ENCODE measurements at regions not wholly inside any gene's neighbourhood (a gene's known extent, or its start where the extent isn't known, plus 50 kb on each side); places are given as distances from the start of the nearest gene placed in this dataset.

- no peak for DNase-seq (ENCODE audit: low read depth)
- H3K4me3 ChIP-seq (ENCODE audit: low read depth, low read length): no peak overlapping the region
- TF ChIP-seq CTCF (IDR thresholded peaks at IDR 0.05; ENCODE audit: low read depth, low read length, missing control alignments): no peak
- in situ Hi-C loops (cut with HindIII; ENCODE audit: low sequenced_read_pairs): no loop called here
Measured at GRCh38 chr7:351681-352480, 61.9 kb downstream of the FOXL3 start.

GRCh38 chr7:353746-354325 is 63.9 kb downstream of the FOXL3 start:
- DNase-seq (ENCODE audit: low read depth): no peak
- no peak for TF ChIP-seq CTCF (IDR thresholded peaks at IDR 0.05; ENCODE audit: low read depth, low read length, missing control alignments)
- in situ Hi-C loops (cut with HindIII; ENCODE audit: low sequenced_read_pairs): no loop called here
- no peak overlapping the region for H3K4me3 ChIP-seq (ENCODE audit: low read depth, low read length)

- no peak overlapping the region for H3K4me3 ChIP-seq (ENCODE audit: low read depth, low read length)
- no peak for DNase-seq (ENCODE audit: low read depth)
- in situ Hi-C loops (cut with HindIII; ENCODE audit: low sequenced_read_pairs): no loop called here
- no peak for TF ChIP-seq CTCF (IDR thresholded peaks at IDR 0.05; ENCODE audit: low read depth, low read length, missing control alignments)
Measured at GRCh38 chr7:354597-355470, 64.9 kb downstream of the FOXL3 start.

- no peak overlapping the region for H3K4me3 ChIP-seq (ENCODE audit: low read depth, low read length)
- in situ Hi-C loops (cut with HindIII; ENCODE audit: low sequenced_read_pairs): no loop called here
- DNase-seq (ENCODE audit: low read depth): no peak
- TF ChIP-seq CTCF (IDR thresholded peaks at IDR 0.05; ENCODE audit: low read depth, low read length, missing control alignments): no peak
Measured at GRCh38 chr7:355568-355967, 65.6 kb downstream of the FOXL3 start.

- DNase-seq (ENCODE audit: low read depth): no peak
- TF ChIP-seq CTCF (IDR thresholded peaks at IDR 0.05; ENCODE audit: low read depth, low read length, missing control alignments): no peak
- in situ Hi-C loops (cut with HindIII; ENCODE audit: low sequenced_read_pairs): no loop called here
- H3K4me3 ChIP-seq (ENCODE audit: low read depth, low read length): no peak overlapping the region
Measured at GRCh38 chr7:356087-356486, 66.1 kb downstream of the FOXL3 start.

GRCh38 chr7:356691-357462 is 66.9 kb downstream of the FOXL3 start:
- H3K4me3 ChIP-seq (ENCODE audit: low read depth, low read length): no peak overlapping the region
- no peak for DNase-seq (ENCODE audit: low read depth)
- in situ Hi-C loops (cut with HindIII; ENCODE audit: low sequenced_read_pairs): no loop called here
- TF ChIP-seq CTCF (IDR thresholded peaks at IDR 0.05; ENCODE audit: low read depth, low read length, missing control alignments): no peak
